Muscle of arm (tissue), 1 donor: ENCODE measurements at regions not wholly inside any gene's neighbourhood (a gene's known extent, or its start where the extent isn't known, plus 50 kb on each side); places are given as distances from the start of the nearest gene placed in this dataset.
"Not testable (repeated sequence)": the region's sequence is repeated elsewhere in the genome, so short reads cannot be mapped to it uniquely, and the experiment has no call there.

Experiments used
- DNase-seq: peaks from one replicate; pipeline ENCODE4 v3.0.0-alpha.2; 2013

- no peak for DNase-seq
Observed at GRCh38 chr3:39657075-39657474, 152.3 kb upstream of the MYRIP start.

DNA sequence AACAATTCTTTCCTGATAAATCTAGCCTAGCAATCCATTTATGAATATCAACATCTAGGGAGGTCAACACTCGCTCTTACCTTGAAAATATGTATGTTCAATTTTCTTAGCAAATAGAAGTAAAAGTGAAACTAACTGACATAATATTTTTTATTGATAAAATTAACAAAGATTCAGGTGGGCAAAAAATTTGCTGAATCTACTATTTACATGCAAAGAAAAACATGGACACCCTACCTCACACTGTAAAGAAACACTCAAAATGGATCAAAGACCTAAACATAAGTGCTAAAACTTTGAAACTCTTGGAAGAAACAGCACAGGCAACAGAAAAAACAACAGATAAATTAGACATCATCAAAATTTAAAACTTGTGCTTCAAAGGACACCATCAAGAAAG, 151.6 kb upstream of the MYRIP start:
- DNase-seq: no peak

DNA sequence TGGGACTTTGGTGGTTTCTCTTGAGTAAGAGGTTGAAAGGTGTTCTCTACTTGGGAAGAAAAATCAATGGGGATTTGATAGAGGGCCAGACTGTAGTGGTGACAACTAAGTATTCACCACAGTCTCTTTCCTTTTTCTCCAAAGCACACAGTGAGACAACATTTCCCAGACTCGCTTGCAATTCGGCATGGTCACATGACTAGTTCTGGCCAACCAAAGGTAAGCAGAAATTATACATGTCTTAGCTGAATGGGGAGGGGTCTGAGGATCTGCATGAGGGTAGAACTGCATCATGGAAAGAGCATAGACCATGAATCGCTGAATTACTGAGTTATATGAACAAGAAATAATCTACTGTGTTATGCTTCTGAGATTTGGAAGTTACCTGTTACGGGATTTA, 144.5 kb upstream of the MYRIP start:
- DNase-seq: no peak

- DNase-seq: no peak
Observed at GRCh38 chr3:39665441-39665840, 144.0 kb upstream of the MYRIP start.

DNA sequence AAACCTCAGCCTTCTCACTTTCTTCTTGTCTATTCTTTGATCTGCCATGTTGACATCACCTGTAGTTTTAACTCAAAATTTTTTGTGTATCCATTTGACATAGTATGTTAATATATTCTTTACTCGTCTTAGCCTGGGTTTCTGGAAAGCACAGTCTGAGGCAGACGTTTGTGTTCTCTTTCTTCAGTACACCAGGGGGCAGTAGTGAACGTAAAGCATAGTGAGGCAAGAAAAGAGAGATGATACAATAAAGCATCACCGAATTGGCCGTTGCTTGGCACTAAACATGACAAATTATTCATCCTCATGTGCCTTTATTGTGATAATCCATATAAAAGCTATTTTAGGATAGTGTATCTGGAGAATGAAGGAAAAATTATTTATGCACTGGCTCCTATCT, 141.0 kb upstream of the MYRIP start:
- DNase-seq: peak; percentile 4

GRCh38 chr3:39671116-39671515, 138.3 kb upstream of the MYRIP start:
- DNase-seq: no peak

GRCh38 chr3:39671600-39671999, 137.8 kb upstream of the MYRIP start:
- no peak for DNase-seq

GRCh38 chr3:39705351-39705900, 104.0 kb upstream of the MYRIP start:
- no peak for DNase-seq

DNA sequence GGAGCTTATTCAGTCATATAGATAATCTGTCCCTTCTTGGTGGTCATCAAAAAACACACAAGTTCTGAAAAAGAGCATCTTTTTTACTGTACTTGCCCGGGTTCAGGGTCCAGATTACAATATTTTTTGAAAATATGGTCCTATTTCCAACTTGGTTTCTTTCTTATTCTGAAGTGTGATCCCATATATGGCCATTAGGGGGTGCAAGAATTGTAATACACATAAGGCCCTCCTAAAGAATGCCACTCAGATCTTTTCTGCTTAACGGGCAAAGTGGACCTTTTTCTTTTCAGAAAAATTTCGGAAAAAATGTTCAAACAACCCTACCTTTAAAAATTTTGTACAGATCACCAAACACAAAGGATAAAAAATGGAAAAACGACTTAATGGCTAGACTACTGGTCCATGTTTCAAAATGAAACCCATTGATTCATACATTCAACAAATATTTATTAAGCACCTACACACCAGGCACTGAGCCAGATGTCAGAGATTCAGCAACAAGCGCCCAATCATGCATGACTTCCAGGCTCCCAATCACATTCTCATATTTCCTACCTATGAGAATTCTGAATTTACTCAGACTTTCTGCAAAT, 102.0 kb upstream of the MYRIP start:
- DNase-seq: no peak

GRCh38 chr3:39712413-39713048, 96.9 kb upstream of the MYRIP start:
- DNase-seq: no peak

- DNase-seq: not testable (repeated sequence)
Observed at GRCh38 chr3:39713341-39713740, 96.1 kb upstream of the MYRIP start.

DNA sequence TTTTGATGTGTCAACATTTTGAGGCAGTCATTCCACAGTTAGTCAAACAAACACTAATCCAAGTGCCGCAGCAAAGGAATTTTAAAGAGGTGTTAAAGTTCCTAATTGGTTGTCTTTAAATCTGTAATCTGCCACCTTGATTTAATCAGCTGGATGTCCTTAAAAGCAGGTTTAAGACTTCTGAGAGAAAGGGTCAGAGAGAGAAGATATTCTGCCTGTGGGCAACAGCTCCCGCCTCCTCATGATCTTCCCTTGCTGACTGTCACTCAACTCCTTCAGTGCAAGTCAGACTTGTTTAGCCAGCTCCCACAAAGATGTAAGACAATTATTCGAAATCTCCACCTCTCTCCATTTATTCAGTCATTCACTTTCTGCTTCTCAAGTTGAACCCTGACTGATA, 92.6 kb upstream of the MYRIP start:
- no peak for DNase-seq

DNA sequence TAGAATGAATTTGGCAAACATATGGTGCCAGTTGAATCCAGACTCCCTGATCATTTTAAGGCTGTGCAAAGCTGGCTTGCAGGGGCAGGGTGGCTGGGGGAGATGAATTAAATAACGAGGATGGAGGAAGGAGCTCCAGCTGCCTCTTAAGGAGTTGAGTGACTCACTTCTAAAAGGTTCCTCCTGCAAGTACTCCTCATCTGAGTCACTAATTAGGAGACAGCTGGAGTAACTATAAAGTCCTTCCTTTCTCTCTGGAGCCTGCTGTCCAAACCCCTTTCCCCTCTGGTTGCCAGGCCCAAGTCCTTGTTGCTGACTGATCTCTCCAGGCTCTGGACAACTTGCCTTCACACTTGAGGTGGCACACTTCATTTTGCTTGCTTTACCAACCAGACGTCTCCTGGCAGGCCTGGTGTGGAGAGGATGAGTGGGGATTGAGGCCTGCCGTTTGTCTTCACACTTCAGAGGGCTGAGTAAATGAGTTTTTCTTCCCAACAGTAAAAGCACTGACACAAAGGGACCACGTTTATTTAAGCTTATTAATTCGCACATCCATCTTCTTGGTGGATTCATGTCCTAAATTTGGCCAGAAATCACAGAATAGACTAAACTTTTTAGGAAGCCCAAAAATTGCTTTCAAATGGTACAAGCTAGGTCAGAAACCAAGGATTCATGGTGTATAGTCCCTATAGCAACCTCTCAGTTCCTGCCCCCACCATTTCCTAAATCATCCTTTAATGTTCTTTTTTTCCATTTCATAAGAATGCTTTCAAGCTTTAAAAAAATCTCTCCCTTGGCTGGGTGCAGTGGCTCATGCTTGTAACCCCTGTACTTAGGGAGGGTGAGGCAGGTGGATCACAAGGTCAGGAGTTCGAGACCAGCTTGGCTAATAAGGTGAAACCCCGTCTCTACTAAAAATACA, 90.5 kb upstream of the MYRIP start:
- DNase-seq: no peak

GRCh38 chr3:39721076-39721475, 88.3 kb upstream of the MYRIP start:
- no peak for DNase-seq

DNA sequence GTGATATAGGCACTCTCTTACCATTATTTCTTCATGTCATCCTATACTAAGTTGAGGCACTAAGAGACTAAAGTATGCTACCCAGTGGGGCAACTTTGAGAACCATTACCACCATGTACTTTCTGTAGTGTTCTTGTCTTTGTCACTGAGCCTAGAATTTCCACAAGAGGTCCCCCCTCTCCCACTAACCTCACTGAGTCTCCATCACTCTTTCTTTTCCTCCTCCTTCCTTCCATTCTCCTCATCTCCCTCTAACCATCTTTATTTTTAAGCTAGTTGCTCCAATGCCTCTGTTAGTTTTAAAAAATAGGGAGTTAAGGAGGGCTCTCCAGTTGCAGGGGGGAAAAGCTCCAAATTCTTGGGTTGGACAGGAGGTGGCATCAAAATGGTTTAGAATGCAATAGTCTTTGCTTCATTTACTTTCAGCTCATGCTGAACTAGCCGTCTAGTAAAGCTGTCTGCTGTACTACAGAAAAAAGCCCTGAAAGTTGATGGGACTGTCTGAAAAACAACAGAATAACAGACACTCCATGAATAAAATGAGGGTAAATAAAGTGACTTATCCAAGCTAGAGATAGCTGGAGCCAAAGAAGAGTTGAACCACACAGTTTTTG, 85.1 kb upstream of the MYRIP start:
- DNase-seq: peak; percentile 6

- DNase-seq: no peak
Observed at GRCh38 chr3:39725321-39725720, 84.1 kb upstream of the MYRIP start.

DNA sequence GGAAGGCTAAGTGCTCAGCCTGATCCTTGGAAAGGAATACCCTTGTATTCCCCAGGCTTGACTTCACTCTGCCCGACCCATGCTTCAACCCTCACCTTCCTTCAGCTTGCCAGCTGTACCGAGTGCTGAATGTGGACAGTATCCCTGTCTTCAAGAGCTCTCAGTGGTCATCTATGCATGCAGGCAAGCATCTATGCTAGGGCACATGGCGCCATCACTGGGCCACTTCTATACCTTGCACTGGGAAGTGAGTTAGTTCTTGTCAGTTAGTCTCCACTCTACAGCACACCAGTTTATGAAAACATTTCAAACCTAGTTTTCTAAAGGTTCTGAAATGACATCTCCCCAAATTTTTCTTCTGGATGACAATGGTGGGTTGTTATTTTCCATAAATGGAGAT, 82.0 kb upstream of the MYRIP start:
- DNase-seq: no peak

GRCh38 chr3:39733804-39734203, 75.6 kb upstream of the MYRIP start:
- DNase-seq: no peak

DNA sequence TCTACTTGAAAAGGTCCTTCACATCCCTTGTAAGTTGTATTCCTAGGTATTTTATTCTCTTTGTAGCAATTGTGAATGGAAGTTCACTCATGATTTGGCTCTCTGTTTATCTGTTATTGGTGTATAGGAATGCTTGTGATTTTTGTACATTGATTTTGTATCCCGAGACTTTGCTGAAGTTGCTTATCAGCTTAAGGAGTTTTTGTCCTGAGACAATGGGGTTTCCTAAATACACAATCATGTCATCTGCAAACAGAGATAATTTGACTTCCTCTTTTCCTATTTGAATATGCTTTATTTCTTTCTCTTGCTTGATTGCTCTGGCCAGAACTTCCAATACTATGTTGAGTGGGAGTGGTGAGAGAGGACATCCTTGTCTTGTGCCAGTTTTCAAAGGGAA, 69.8 kb upstream of the MYRIP start:
- not testable (repeated sequence) for DNase-seq

GRCh38 chr3:39744746-39745145, 64.7 kb upstream of the MYRIP start:
- no peak for DNase-seq

GRCh38 chr3:39748002-39748401, 61.4 kb upstream of the MYRIP start:
- no peak for DNase-seq

DNA sequence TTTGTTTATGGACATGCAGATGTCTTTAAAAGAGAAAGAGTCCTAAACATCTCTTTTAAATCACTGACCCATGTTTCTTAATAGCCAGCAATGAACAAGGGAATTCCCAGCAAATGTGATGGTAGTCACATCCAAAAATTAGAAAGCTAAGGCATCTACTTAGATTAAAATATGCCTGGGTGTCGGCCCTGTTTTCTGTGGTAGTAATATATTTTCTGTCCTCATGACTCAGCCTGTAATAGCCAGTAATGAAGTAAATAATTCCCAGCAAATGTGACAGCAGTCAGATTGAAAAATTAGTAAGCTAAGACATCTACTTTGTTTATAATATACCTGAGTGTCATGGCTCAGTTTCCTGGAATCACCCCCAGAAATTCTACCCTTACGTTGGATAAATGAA, 60.6 kb upstream of the MYRIP start:
- no peak for DNase-seq
